Non-pigmented ciliary epithelial cell (primary cell): ENCODE measurements at regions not wholly inside any gene's neighbourhood (a gene's known extent, or its start where the extent isn't known, plus 50 kb on each side); places are given as distances from the start of the nearest gene placed in this dataset.

ENCODE experiments used
- DNase-seq: peaks from one replicate; pipeline ENCODE4 v3.0.0-alpha.2; 2010; ENCODE audit warnings: low read depth

DNA sequence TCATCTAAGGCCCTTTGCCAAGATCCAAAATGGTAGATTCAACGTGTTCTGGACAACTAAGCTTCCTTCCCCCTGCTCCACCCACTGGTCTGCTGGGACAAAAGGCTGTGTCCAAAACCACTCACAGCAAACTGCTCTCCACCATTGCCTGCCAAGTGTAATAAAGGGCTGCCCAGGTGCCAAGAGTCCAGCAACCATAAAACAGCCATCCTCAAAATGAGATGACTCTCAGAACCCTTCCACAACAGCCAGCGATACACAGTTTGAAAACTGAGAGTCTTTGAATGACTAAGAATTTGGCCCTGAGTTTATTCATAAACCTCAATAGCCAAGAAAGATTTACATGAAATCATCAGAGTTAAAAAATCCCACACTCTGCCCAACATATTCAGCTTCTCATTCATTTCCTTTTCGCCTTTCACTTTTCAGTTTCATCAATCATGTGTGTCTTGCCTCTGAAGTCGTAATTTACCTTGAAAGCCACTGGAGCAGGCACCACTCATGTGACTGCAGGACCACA, 658.1 kb upstream of the MGMT start:
- DNase-seq, result no peak

DNA sequence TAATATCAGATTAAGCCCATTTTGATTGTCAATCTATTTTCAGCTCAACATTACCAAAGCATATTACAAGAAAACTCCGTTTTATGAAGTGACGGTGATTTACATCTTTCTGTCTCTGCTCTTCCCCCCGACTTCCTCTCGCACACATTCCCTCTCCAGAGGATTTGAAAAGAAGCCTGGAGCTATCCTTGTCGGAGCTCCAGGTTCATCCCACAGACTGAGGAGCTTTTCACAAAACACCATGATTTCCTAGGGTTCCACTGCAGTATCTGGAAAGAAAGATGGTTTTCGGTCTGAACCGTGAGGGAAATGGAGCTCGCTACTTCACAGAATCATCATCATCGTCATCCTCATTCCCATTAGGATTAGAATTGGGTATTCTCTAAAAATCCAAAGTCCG, 655.5 kb upstream of the MGMT start:
- DNase-seq, result no peak

- DNase-seq, result no peak
These were observed 655.0 kb upstream of the MGMT start for GRCh38 chr10:128812000-128812399.

DNA sequence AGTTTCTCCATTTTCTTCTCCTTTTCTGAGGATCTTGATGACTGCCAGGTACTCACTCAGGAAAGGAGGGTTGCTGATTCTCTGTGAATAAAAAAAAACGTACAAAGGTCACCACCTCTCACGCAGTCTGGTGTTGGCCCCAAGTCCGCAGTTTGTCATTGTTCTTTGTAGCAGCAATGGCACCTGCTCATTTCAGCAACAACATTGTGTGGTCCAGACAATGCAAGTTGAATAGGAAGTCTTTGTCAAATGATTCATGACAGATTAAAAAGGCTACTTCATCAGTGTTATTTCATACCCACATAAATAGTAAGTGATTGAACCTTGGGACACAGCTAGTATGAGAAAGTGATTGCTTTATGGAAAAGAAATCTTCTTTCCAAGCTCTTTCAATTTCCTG, 653.5 kb upstream of the MGMT start:
- DNase-seq, result no peak

GRCh38 chr10:128814024-128814423, 653.0 kb upstream of the MGMT start:
- DNase-seq, result no peak

GRCh38 chr10:128814782-128815181, 652.3 kb upstream of the MGMT start:
- DNase-seq, result no peak

- no peak for DNase-seq
These were observed 650.3 kb upstream of the MGMT start for GRCh38 chr10:128816726-128817125.

DNA sequence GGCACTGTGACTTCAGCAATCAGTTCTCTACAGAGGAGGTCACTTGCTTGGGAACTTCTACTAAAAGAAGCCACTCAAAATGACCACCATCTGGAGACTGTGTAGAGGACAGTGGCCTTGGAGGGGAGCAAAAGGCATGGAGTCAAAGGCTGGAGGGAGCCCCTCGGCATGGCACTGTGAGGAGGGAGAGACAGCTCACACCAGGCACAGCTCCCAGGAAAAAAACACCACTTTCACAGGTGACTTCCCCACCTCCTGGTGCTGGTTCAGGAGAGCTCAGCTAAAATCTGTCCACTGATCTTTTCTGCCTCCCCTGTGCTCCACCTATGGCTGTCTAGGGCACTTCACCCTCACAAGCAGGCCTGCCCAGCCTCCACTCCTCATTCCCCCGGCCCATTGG, 649.4 kb upstream of the MGMT start:
- DNase-seq, result no peak

DNA sequence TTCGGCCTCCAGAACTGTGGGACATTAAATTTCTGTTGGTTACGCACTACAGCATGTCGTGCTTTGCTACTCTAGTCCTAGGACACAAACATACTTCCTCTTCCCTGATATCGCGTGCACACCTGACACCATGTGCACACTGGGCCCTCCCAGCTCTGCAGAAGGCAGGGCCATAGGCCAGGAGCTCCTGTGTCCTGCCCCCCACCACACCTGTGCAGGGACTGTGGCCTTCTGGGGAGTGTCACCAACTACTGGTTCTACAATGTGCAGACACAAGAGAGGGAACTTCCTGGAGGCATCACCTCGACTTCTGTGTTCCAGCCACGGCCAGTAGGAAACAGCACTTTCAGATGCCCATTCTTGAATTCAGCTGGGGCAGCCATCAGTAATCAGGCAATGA, 646.4 kb upstream of the MGMT start:
- DNase-seq, result no peak

GRCh38 chr10:128823201-128823600, 643.8 kb upstream of the MGMT start:
- no peak for DNase-seq

DNA sequence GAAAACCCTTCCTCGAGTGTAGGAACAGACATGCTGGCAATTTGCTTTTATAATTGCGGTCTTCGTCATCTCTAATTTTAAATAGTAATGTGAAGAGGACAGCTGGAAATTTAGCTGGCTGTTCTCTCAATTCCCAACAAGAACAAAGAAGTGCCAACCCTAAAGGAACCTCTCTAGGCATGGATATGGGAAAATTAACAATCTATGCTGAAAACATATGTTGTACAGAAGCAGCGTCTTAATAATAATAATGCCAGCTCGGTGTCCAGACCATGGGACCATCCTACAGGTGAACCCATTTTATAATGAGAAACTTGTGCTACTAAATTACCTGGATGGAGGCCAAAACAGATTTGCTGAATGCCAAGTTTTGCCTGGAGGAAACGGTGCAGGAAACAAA, 641.4 kb upstream of the MGMT start:
- no peak for DNase-seq

DNA sequence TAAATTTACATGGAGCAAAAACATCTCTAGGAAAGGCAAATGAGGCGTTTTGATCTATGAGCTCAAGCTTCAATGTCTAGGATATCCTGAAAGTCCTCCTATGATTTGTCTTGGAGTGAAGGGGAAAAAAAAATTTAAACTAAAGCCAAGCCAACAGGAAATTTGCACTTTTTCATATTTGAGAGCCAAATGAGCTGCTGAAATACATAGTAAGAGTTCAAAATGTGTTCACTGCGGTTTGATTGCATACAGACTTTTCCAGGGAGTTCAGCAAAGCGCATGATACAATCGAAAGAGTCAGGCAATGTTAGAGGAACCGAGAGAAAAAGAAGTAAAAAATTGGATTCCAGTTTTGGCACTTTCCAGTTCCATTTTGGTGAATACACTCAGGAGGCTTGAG, 633.4 kb upstream of the MGMT start:
- DNase-seq, result no peak

DNA sequence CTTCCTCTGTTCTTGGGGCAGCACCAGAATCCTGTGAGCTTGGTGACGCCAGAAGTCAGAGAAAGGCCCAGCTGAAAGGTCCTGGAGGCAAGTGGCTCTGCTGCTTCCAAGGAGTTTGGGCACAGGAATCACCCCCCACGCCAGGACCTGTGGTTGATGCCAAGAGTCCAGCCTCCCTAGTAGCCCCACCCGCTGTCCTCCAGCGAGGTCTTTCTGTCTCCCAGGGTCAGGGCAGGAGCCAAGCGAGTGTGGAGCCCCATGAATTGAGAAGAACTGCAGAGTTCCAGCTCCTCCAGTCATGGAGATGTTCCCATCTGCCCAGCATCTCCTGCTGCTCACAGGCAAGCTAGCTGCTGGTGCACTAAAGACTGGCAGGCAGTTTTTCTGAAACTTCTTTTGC, 631.7 kb upstream of the MGMT start:
- DNase-seq, result no peak

DNA sequence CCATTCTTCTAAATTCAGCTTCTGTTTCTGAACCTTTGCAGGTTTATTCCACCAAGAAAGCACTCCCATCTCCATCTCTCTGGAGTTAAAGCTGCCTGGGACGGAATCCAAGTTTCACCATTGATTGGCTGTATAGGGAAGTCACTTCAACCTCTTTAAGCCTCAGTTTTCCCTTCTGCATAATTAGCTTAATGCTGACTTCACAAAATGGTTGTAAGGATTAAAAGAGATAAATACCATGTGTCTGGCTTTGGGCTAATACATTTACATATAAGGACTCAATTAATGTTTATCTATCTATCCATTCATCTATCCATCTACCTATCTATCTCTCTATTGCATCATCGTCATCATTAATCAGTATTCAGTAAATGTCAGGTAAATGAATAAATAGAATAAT, 629.6 kb upstream of the MGMT start:
- no peak for DNase-seq

GRCh38 chr10:128839134-128839533, 627.9 kb upstream of the MGMT start:
- no peak for DNase-seq

- DNase-seq, result no peak
These were observed 627.3 kb upstream of the MGMT start for GRCh38 chr10:128839701-128840100.

DNA sequence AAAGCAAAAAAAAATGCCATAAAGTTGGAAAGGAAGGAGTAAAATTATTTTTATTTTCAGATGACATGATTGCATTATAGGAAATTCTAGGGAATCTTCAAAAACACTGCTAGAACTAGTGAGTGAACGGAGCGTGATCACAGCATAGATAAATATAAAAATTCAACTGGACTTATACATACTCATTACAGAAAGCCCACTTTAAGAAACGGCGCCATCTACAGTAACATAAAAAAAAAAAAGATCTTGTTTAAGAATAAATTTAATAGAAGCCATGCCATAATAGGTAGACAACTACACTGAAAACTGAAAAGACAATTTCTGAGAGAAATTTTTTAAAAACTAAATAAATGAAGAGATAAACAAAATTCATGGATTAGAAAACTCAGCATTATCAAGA, 623.1 kb upstream of the MGMT start:
- no peak for DNase-seq

GRCh38 chr10:128846927-128847326, 620.1 kb upstream of the MGMT start:
- no peak for DNase-seq

DNA sequence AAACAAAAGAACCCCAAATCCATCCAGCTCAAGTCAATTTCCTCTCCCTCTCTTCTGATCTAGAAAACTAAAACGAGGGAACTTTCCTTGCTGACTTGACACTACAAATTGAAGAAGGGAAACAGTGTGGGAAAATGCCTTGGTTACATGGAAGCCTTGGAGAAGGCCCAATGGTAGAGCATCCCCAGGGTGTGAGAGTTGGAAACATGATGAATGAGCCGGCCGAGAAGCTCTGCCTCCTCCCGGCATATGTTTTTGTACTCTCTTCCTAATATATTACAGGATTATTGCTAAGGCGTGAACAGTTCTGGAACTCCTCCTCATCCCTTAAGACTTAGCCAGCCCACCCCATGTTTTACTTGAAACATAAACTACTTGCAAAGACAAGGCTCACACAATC, 618.2 kb upstream of the MGMT start:
- DNase-seq, result no peak

GRCh38 chr10:128850647-128851046, 616.4 kb upstream of the MGMT start:
- DNase-seq, result no peak

GRCh38 chr10:128851281-128851680, 615.8 kb upstream of the MGMT start:
- no peak for DNase-seq

DNA sequence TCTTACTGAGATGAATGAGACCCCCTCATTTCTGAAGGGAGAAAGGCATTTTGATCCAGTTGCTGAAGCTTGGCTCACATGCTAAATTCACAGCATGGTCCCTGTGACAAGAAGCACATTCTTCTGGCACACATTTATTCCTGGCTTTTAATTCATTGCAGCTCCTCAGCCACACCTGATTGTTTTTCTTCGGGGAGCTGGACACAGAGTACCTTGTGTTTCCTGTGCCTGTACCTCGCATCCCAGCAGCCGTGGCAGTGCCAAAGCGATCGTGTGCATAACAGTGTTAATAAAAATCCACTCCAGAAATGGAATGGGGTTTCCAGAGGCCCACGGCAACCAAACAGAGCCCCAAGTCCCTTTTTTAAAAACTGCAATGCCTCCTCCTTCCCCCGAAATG, 615.3 kb upstream of the MGMT start:
- no peak for DNase-seq

GRCh38 chr10:128852449-128852848, 614.6 kb upstream of the MGMT start:
- no peak for DNase-seq

DNA sequence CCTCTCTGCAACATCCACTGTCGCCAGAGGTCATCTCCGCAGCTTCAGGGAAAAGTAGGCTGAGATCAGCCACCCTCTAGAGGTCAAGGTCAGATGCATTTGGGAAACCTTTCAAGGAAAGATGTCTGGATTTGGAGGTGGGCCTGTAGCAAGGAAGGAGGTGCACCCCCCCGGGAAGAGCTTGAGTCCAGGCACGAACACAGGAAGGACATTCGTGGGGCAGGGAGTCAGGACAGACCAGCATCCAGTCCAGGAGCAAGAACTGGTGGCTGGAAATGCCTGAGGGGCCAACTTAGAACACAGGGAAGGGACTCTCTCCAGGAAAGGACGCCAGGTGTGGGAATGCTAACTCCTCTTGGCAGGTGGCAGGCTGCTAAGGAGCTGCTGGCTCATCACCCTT, 614.1 kb upstream of the MGMT start:
- no peak for DNase-seq

GRCh38 chr10:128853537-128853936, 613.5 kb upstream of the MGMT start:
- DNase-seq, result no peak
